Lower lobe of right lung (tissue), 2 donors: ENCODE measurements at regions not wholly inside any gene's neighbourhood (a gene's known extent, or its start where the extent isn't known, plus 50 kb on each side); places are given as distances from the start of the nearest gene placed in this dataset.

ENCODE experiments used
- ATAC-seq, 2 donors: fragments of 200-7000 bp; cut with Tn5 transposase; one replicate each; pipeline ENCODE4 v1.9.1; 2020 to 2022; ENCODE audit warnings: mild to moderate bottlenecking in 2 of 2, moderate library complexity in 2 of 2
- DNase-seq: peaks from one replicate; pipeline ENCODE4 v3.0.0-alpha.2; 2020
- H3K27ac ChIP-seq: fragments of 200-600 bp; one replicate; pipeline ENCODE4 v1.8.0; 2022
- H3K27me3 ChIP-seq: fragments of 200-600 bp; one replicate; pipeline ENCODE4 v1.8.0; 2022; ENCODE audit warnings: low read depth
- H3K36me3 ChIP-seq: fragments of 200-600 bp; one replicate; pipeline ENCODE4 v1.8.0; 2022; ENCODE audit warnings: mild to moderate bottlenecking
- H3K4me1 ChIP-seq: fragments of 200-600 bp; one replicate; pipeline ENCODE4 v1.8.0; 2022
- H3K4me3 ChIP-seq: fragments of 200-600 bp; one replicate; pipeline ENCODE4 v1.8.0; 2022; ENCODE audit warnings: mild to moderate bottlenecking
- H3K9me3 ChIP-seq: fragments of 200-600 bp; one replicate; pipeline ENCODE4 v1.8.0; 2022
- intact Hi-C: fragments of 100-400 bp; cut with DNase I; formaldehyde crosslinking; loops from one replicate; pipeline ENCODE4 v1.11.0; 2022
- TF ChIP-seq, protein P1 (sequence below): fragments of 200-600 bp; IDR thresholded peaks from one replicate; pipeline ENCODE4 v1.8.0; 2022; ENCODE audit warnings: antibody characterized with exemption, mild to moderate bottlenecking
- donor health status: DM: no; HTN: yes; CAD: no; lungs with severe emphysema.

DNA sequence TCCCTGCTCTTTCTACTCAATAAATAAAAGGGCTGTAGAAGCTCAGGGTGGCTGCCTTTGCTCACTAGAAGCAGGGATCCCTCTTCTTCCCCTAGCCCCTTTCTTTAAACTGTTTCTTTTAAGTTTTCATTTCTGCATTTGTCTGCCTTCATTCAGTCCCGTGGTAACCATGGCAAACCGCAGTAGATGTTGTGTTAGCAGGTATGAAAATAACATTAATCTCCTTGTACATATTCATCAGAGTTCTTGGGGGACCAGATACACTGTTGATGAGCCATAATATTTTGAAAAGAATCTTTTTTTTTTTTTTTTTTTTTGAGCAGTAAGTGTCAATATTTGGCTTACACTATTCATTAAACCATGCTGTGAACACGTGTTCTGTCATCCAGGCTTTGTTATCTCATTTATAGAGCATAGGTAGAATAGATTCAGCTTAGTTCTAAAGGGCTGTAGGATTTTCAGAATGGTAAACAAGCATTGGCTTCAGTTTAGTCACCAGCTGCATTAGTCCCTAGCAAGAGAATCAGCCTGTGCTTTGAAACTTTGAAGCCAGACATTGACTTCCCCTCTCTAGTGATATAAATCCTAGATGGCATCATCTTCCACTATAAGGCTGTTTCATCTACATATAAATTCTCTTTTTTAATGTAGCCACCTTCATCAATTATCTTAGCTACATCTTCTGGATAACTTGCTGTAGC lies 59.4 kb upstream of the SPRY2 start:
- intact Hi-C loops, result no loop called here
- H3K4me3 ChIP-seq, result no peak overlapping the region
- peaks cover 18% of the 10 kb centered on the region for H3K4me1 ChIP-seq
- H3K27me3 ChIP-seq, result no peaks in the 10 kb centered on the region
- DNase-seq (no peak), ATAC-seq (peak in 1 of 2 donors; percentile 46)
- H3K36me3 ChIP-seq, result no peaks in the 10 kb centered on the region
- TF ChIP-seq, protein P1, sequence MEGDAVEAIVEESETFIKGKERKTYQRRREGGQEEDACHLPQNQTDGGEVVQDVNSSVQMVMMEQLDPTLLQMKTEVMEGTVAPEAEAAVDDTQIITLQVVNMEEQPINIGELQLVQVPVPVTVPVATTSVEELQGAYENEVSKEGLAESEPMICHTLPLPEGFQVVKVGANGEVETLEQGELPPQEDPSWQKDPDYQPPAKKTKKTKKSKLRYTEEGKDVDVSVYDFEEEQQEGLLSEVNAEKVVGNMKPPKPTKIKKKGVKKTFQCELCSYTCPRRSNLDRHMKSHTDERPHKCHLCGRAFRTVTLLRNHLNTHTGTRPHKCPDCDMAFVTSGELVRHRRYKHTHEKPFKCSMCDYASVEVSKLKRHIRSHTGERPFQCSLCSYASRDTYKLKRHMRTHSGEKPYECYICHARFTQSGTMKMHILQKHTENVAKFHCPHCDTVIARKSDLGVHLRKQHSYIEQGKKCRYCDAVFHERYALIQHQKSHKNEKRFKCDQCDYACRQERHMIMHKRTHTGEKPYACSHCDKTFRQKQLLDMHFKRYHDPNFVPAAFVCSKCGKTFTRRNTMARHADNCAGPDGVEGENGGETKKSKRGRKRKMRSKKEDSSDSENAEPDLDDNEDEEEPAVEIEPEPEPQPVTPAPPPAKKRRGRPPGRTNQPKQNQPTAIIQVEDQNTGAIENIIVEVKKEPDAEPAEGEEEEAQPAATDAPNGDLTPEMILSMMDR, result no peak
- H3K9me3 ChIP-seq, result peaks cover 9% of the 10 kb centered on the region
- no peak overlapping the region for H3K27ac ChIP-seq

DNA sequence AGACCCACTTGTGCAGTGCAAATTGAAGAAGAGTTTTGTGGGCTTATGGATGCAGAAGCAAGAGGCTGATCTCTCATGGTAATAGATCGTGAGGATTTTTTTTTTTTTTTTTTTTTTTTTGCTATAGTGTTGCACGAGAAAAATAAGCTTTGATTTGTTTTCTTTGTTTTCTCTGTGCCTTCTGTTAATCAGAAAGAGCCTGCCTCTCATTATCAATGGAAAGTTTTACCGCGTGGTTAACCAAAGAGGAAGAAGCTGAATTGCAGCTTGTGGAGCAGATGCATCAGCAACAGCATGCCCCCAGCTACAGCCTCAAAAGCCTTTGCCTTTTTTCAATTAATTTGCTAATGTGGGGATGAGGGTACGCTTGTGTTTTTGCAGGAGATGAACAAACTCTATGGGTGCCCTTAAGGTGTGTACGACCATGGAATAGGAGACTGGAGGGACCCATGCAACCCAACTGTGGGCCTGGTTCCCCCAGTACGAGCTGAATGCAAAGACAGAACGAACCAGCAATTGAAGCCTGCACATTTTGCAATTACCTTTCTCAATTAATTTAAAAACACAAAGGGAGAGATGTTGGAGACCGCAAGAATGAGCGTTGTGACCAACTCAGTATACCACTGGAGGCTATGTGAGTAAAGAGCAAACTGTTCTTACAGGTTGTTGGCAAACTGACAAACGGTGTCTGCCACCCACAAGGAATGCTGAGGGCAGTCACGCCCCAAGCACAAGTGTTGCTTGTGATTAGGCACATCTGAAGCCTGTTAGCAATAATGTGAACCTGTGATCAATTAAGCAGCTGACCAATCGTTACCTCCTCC lies 58.6 kb upstream of the SPRY2 start:
- intact Hi-C loops, result no loop called here
- Histone ChIP-seq H3K36me3 (no peaks in the 10 kb centered on the region), H3K27ac (no peak overlapping the region), H3K9me3 (peaks cover 6% of the 10 kb centered on the region), H3K27me3 (no peaks in the 10 kb centered on the region), H3K4me1 (peaks cover 18% of the 10 kb centered on the region), H3K4me3 (no peak overlapping the region)
- TF ChIP-seq, protein P1, result no peak
- DNase-seq (peak; percentile 72), ATAC-seq (peak; percentile 92 to 93)
